Osteoblast (primary cell): ENCODE measurements at regions not wholly inside any gene's neighbourhood (a gene's known extent, or its start where the extent isn't known, plus 50 kb on each side); places are given as distances from the start of the nearest gene placed in this dataset.
A peak's percentile ranks its signal among the peaks of the same experiment; 100 is the strongest.

ENCODE experiments used
- DNase-seq: peaks from one replicate; pipeline ENCODE4 v3.0.0; 2011; ENCODE audit warnings: low spot score, mixed read lengths; ENCODE audit not compliant: insufficient read length; ENCODE audit errors: missing footprints
- H2AFZ ChIP-seq: 2 replicates; pipeline ENCODE4 v1.6.0; 2011; ENCODE audit warnings: mild to moderate bottlenecking, low read length
- H3K27ac ChIP-seq: 2 replicates; pipeline ENCODE4 v1.5.1; 2011; ENCODE audit warnings: mild to moderate bottlenecking, low read depth, low read length, moderate library complexity
- H3K27me3 ChIP-seq: 2 replicates; pipeline ENCODE4 v1.6.0; 2012; ENCODE audit warnings: mild to moderate bottlenecking, control low read depth, inconsistent platforms, low read length, moderate library complexity; ENCODE audit not compliant: insufficient read depth
- H3K36me3 ChIP-seq: 2 replicates; pipeline ENCODE4 v1.5.1; 2011; ENCODE audit warnings: mild to moderate bottlenecking, low read length, control low read depth, moderate library complexity; ENCODE audit not compliant: insufficient read depth
- H3K4me1 ChIP-seq: 2 replicates; pipeline ENCODE4 v1.5.1; 2011; ENCODE audit warnings: mild to moderate bottlenecking, low read length, control low read depth, moderate library complexity; ENCODE audit not compliant: insufficient read depth
- H3K4me2 ChIP-seq: 2 replicates; pipeline ENCODE4 v1.6.0; 2011; ENCODE audit warnings: mild to moderate bottlenecking, low read length; ENCODE audit not compliant: insufficient read depth
- H3K4me3 ChIP-seq: fragments of 200-600 bp; sonication (generic); 3 replicates; pipeline ENCODE4 v1.5.1; 2012; ENCODE audit warnings: mild to moderate bottlenecking, low read length, inconsistent platforms; ENCODE audit not compliant: insufficient read depth
- H3K79me2 ChIP-seq: 2 replicates; pipeline ENCODE4 v1.6.0; 2012; ENCODE audit warnings: mild to moderate bottlenecking, low read length, control low read depth, inconsistent platforms; ENCODE audit not compliant: insufficient read depth
- H3K9me3 ChIP-seq: 2 replicates; pipeline ENCODE4 v1.5.1; 2011; ENCODE audit warnings: low read depth, low read length, control low read depth
- H4K20me1 ChIP-seq: 2 replicates; pipeline ENCODE4 v1.6.0; 2012; ENCODE audit warnings: mild to moderate bottlenecking, low read length, control low read depth; ENCODE audit not compliant: insufficient read depth
- CTCF ChIP-seq: IDR thresholded peaks from 2 replicates; pipeline ENCODE4 v1.5.1; 2011; ENCODE audit warnings: mild to moderate bottlenecking, low read depth, low read length, moderate library complexity; ENCODE audit errors: extremely low read depth

GRCh38 chr5:173522518-173522917, 93.9 kb downstream of the BOD1 start:
- H3K4me3 ChIP-seq = no peak overlapping the region
- no peaks in the 10 kb centered on the region for H3K4me1 ChIP-seq
- no peaks in the 10 kb centered on the region for H3K27me3 ChIP-seq
- no peaks in the 10 kb centered on the region for H3K36me3 ChIP-seq
- H4K20me1 ChIP-seq = no peaks in the 10 kb centered on the region
- no peak overlapping the region for H3K4me2 ChIP-seq
- H3K9me3 ChIP-seq = no peaks in the 10 kb centered on the region
- no peak for TF ChIP-seq CTCF
- no peak for DNase-seq
- no peak overlapping the region for H3K27ac ChIP-seq
- H2AFZ ChIP-seq = no peak overlapping the region
- H3K79me2 ChIP-seq = no peaks in the 10 kb centered on the region

- no peak for TF ChIP-seq CTCF
- Histone ChIP-seq H3K9me3 (no peaks in the 10 kb centered on the region), H3K27me3 (no peaks in the 10 kb centered on the region), H2AFZ (no peak overlapping the region), H3K27ac (no peak overlapping the region), H4K20me1 (no peaks in the 10 kb centered on the region), H3K4me2 (no peak overlapping the region), H3K36me3 (no peaks in the 10 kb centered on the region), H3K4me1 (peaks cover 10% of the 10 kb centered on the region), H3K79me2 (no peaks in the 10 kb centered on the region), H3K4me3 (no peak overlapping the region)
- DNase-seq = peak; percentile 14
Measured at GRCh38 chr5:173518856-173519255, 97.6 kb downstream of the BOD1 start.

- no peaks in the 10 kb centered on the region for H3K27me3 ChIP-seq
- no peaks in the 10 kb centered on the region for H3K9me3 ChIP-seq
- no peak overlapping the region for H3K4me2 ChIP-seq
- H3K4me1 ChIP-seq = peaks cover 22% of the 10 kb centered on the region
- no peak for DNase-seq
- no peak overlapping the region for H3K27ac ChIP-seq
- H3K4me3 ChIP-seq = no peak overlapping the region
- H3K36me3 ChIP-seq = no peaks in the 10 kb centered on the region
- H4K20me1 ChIP-seq = no peaks in the 10 kb centered on the region
- no peaks in the 10 kb centered on the region for H3K79me2 ChIP-seq
- no peak overlapping the region for H2AFZ ChIP-seq
- TF ChIP-seq CTCF = no peak
Measured at GRCh38 chr5:173517648-173518047, 98.8 kb downstream of the BOD1 start.

- no peak overlapping the region for H2AFZ ChIP-seq
- TF ChIP-seq CTCF = no peak
- no peak overlapping the region for H3K27ac ChIP-seq
- DNase-seq = no peak
- H3K9me3 ChIP-seq = no peaks in the 10 kb centered on the region
- H3K27me3 ChIP-seq = no peaks in the 10 kb centered on the region
- H3K36me3 ChIP-seq = no peaks in the 10 kb centered on the region
- peaks cover 23% of the 10 kb centered on the region for H3K4me1 ChIP-seq
- H3K4me3 ChIP-seq = no peak overlapping the region
- H4K20me1 ChIP-seq = no peaks in the 10 kb centered on the region
- no peaks in the 10 kb centered on the region for H3K79me2 ChIP-seq
- H3K4me2 ChIP-seq = no peak overlapping the region
Measured at GRCh38 chr5:173515526-173515925, 100.9 kb downstream of the BOD1 start.
